AG09309 (cell line): ENCODE measurements at regions not wholly inside any gene's neighbourhood (a gene's known extent, or its start where the extent isn't known, plus 50 kb on each side); places are given as distances from the start of the nearest gene placed in this dataset.

Experiments
- DNase-seq: peaks from one replicate; pipeline ENCODE4 v3.0.0-alpha.2; 2010; ENCODE audit warnings: low read depth
- H3K4me3 ChIP-seq: 2 replicates; pipeline ENCODE4 v1.5.1; 2011; ENCODE audit warnings: mild to moderate bottlenecking, low read depth, low read length, moderate library complexity; ENCODE audit not compliant: control insufficient read depth
- TF ChIP-seq, protein P1 (sequence below): IDR thresholded peaks from 2 replicates; pipeline ENCODE4 v1.5.1; 2011; ENCODE audit warnings: mild to moderate bottlenecking, low read depth, low read length, inconsistent platforms; ENCODE audit not compliant: insufficient read depth, control insufficient read depth; ENCODE audit errors: missing control alignments

DNA sequence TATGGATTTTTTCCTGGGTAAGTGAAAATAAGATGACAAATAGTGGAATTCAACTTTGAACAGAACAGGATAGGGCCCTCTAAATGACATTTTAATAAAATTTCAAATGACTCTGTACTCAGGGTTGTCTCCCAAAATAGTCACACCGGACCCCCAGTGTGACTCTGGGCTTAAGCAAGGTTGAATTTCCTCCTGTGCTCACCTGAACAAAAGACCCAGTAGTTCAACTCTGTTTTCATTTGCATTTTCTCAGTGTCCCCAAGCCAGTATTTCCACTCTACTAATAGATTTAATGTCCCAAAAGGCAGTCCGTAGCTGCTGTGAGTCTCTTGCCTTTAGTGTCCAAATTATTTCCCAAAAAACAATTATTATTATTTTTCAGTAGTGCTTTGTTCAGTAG is 296.6 kb downstream of the PLOD2 start:
- TF ChIP-seq, protein P1, sequence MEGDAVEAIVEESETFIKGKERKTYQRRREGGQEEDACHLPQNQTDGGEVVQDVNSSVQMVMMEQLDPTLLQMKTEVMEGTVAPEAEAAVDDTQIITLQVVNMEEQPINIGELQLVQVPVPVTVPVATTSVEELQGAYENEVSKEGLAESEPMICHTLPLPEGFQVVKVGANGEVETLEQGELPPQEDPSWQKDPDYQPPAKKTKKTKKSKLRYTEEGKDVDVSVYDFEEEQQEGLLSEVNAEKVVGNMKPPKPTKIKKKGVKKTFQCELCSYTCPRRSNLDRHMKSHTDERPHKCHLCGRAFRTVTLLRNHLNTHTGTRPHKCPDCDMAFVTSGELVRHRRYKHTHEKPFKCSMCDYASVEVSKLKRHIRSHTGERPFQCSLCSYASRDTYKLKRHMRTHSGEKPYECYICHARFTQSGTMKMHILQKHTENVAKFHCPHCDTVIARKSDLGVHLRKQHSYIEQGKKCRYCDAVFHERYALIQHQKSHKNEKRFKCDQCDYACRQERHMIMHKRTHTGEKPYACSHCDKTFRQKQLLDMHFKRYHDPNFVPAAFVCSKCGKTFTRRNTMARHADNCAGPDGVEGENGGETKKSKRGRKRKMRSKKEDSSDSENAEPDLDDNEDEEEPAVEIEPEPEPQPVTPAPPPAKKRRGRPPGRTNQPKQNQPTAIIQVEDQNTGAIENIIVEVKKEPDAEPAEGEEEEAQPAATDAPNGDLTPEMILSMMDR: no peak
- no peak for DNase-seq
- H3K4me3 ChIP-seq: no peak overlapping the region

DNA sequence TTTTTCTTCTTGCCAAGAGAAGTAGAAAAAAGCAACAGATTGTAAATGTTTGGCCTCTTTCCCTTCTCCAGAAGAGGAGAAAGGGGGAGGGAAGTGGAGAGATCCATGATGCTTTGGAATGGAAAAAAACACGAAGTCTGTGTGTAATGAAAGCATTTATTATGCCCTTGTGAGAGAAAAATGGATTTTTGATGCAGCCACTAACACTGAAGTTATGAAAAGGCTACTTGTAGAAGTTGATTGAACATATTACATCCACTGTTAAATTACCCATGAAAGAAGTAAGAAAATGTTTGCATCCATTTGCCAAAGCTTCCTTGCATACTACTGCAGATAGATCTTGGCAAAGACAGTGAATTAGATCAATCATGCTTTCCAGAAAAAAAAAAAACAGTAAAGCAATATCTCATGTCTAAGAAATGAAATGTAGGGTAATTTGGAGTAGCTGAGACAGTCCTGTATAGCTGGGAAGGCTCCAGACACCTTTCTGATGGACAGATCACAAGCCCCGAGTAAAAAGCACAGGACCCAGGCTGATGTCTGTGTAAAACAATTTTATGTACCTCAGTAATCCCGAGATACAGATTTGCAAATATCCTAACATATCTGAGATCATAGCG is 295.5 kb downstream of the PLOD2 start:
- H3K4me3 ChIP-seq: no peak overlapping the region
- TF ChIP-seq, protein P1: no peak
- no peak for DNase-seq

DNA sequence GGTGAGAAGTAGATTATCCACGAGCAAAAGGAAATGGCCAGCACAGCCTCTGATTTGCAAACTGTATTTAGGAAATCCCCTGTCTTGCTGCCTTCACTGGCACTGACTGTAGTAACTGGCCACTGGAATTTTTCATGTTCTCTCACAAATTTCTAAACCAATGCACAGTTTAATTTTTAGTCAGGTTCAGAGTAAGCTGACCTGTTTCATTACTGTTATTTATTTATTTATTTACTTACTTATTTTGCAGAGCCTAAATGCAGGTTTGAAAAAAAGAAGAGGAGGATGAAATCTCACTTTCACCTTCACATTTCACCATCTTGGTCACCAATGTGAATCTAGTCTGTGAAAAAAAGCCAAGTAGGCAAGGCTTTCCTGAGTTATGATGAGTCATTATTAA is 291.0 kb downstream of the PLOD2 start:
- no peak overlapping the region for H3K4me3 ChIP-seq
- TF ChIP-seq, protein P1: no peak
- no peak for DNase-seq

DNA sequence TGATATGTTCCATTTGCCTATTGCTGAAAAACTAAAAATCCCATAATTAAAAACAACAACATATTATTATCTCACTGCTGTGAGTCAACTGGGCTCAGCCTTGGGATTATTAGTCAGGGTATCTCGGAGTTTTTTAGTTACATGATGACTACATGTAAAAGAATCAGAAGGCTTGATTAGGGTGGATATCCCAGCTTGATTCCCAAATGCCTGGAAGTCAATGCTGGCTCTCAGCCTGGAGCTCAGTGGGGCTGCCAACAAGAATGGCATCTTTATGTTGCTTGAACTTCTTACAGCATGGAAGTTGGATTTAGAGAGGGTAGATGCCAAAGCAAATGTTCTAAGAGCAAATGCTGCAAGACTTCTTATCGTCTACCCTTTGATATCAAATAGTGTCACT is 278.5 kb downstream of the PLOD2 start:
- DNase-seq: peak; percentile 18
- no peak overlapping the region for H3K4me3 ChIP-seq
- TF ChIP-seq, protein P1: no peak

DNA sequence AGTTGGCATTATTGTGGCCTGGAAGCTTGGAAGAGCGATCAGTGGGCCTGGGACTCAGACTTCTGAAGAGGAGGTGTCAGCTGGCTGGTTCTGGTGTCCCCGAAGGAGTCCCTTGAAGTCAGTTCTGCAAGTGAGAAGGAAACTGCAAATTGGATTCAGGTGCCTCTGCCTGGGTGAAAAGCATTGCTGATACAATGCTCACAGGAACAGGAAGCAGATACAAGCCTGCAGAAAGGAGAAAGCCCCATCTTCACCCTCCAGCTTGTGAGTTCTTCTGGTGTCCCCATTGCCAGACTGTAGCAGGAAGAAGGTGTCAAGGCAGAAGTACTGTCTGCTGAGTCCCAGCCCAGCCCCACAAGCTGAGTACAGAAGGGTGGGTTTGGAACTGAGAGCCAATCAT is 271.3 kb downstream of the PLOD2 start:
- H3K4me3 ChIP-seq: no peak overlapping the region
- TF ChIP-seq, protein P1: no peak
- DNase-seq: no peak

DNA sequence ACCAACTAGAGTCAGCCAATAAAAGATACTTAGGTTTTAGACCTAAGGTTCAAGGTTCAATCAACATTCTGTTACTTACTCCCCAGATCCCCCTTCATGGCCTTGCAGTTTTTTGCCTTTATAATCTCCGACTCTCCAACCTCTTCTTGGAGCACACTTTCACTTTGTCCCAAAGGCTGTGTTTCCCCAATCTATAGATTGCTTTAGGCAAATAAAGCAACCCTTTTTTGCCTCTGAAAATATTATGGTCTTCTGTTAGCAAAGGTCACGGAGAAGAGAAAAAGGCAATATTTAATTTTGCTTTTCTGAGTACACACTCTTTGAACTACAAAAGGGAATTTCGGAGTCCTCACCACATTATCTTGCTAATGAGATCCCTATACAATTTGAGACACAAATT is 268.1 kb downstream of the PLOD2 start:
- no peak for DNase-seq
- H3K4me3 ChIP-seq: no peak overlapping the region
- TF ChIP-seq, protein P1: no peak

DNA sequence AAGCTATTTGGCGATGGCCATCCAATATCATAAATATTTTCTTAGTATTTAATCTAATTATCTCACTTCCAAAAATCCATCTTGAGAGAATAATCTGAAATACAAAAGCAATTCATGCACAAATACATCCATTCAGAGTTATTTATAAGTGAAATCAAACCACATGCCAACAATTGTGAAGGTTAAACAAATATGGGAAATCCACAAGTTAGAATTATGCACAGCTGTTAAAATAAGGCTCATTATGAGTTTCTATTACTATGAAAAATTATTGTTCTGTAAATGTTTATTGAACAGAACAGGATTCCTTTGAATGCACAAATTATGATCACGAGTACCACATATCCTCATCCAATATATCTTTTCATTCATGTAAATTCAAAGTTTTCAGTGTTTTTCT is 267.7 kb downstream of the PLOD2 start:
- H3K4me3 ChIP-seq: no peak overlapping the region
- DNase-seq: no peak
- TF ChIP-seq, protein P1: no peak
